H1 (cell line): ENCODE measurements at regions not wholly inside any gene's neighbourhood (a gene's known extent, or its start where the extent isn't known, plus 50 kb on each side); places are given as distances from the start of the nearest gene placed in this dataset.

Source experiments
- CTCF ChIP-seq, 3 experiments: IDR thresholded peaks; 1 replicate in 2 of 3; 2 replicates in 1 of 3; pipeline versions ENCODE4 v1.5.1 to v1.6.1; 2011; ENCODE audit warnings: low read length in 3 of 3, mild to moderate bottlenecking in 3 of 3, inconsistent platforms in 2 of 3, low read depth in 1 of 3, moderate library complexity in 1 of 3; ENCODE audit not compliant: insufficient read depth in 1 of 3; ENCODE audit errors: control extremely low read depth in 1 of 3
- KDM5A ChIP-seq: fragments of 200-600 bp; IDR thresholded peaks from 2 replicates; pipeline ENCODE4 v1.7.1; 2012; ENCODE audit warnings: mild to moderate bottlenecking, low read length, inconsistent platforms, mixed read lengths

GRCh38 chr6:113125626-113126025, 731.5 kb upstream of the MARCKS start:
- TF ChIP-seq CTCF (IDR thresholded peaks at IDR 0.05; ENCODE audit: control extremely low read depth in 1 of 3, insufficient read depth in 1 of 3, low read depth in 1 of 3, low read length in 3 of 3) (no peak), KDM5A (no peak)
